ENCODE measurements at regions not wholly inside any gene's neighbourhood (a gene's known extent, or its start where the extent isn't known, plus 50 kb on each side); places are given as distances from the start of the nearest gene placed in this dataset.

GRCh38 chr10:91135113-91135512 lies 85.3 kb upstream of the PCGF5 start:
- H3K4me1 ChIP-seq (ENCODE audit: control insufficient read depth, extremely low read depth, insufficient read depth, low read length) = no peaks in the 10 kb centered on the region
- no peak overlapping the region for H2AFZ ChIP-seq (ENCODE audit: control insufficient read depth, low read length)
- no peak overlapping the region for H3K4me2 ChIP-seq (ENCODE audit: control insufficient read depth, extremely low read depth, insufficient read depth, low read depth, low read length)
- no peaks in the 10 kb centered on the region for H3K9me3 ChIP-seq (ENCODE audit: control insufficient read depth, low read depth, low read length)
- no peaks in the 10 kb centered on the region for H3K36me3 ChIP-seq (ENCODE audit: control insufficient read depth in 2 of 2, extremely low read depth in 1 of 2, insufficient read depth in 2 of 2, low read length in 2 of 2)
- no peaks in the 10 kb centered on the region for H3K9me1 ChIP-seq (ENCODE audit: control insufficient read depth, extremely low read depth, insufficient read depth, low read length)
- no peak for TF ChIP-seq CTCF (optimal IDR thresholded peaks at IDR 0.05 in 1 of 3, IDR thresholded peaks at IDR 0.05 in 1 of 3, conservative IDR thresholded peaks at IDR 0.05 in 1 of 3; ENCODE audit: extremely low read depth in 1 of 3, insufficient read depth in 2 of 3, low read length in 3 of 3)
- no peak overlapping the region for H3K4me3 ChIP-seq (ENCODE audit: control insufficient read depth in 2 of 3, extremely low read depth in 1 of 3, insufficient read depth in 2 of 3, low read depth in 1 of 3, low read length in 3 of 3)
- dilution Hi-C loops (cut with MboI; ENCODE audit: extremely low pct_ligation_motif_present, low sequenced_read_pairs) = no loop called here
- H3K9ac ChIP-seq (ENCODE audit: control insufficient read depth, extremely low read depth, insufficient read depth, low read length) = no peak overlapping the region
- DNase-seq (ENCODE audit: low read depth, low spot score) (no peak), FAIRE-seq (no peak)
- no peaks in the 10 kb centered on the region for H3K79me2 ChIP-seq (ENCODE audit: control insufficient read depth, insufficient read depth, low read length)
- H3K27ac ChIP-seq (ENCODE audit: control insufficient read depth, insufficient read depth, low read length) = no peak overlapping the region
- H3K27me3 ChIP-seq (ENCODE audit: control insufficient read depth, extremely low read depth, insufficient read depth, low read length) = peaks cover 3% of the 10 kb centered on the region
- no peaks in the 10 kb centered on the region for H4K20me1 ChIP-seq (ENCODE audit: control insufficient read depth, extremely low read depth, insufficient read depth, low read length)

DNA sequence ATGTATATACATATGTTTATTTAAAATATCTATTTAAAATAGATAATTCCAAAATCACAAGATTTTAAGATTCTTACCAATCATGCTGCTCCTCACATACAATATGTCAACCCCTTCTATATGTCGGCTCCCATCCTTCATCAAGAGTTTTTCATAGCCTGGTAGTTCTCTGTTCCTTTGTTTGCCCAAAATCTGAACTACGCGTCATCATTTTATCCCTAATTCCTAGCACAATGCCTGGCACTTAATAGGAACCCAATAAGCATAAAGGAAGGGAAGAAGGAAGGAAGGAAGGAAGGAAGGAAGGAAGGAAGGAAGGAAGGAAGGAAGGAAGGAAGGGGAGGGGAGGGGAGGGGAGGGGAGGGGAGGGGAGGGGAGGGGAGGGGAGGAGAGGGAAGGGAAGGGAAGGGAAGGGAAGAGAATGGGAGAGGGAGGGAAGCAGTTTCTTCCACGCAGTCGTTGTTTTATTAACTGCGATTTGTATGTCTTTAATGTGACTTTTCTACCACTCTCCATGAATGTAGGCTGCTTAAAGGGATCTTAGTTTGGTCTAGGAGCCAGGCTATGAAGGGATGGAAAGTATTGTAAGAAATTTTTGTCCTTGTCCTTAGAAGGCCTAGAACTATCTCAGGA lies 83.3 kb upstream of the PCGF5 start:
- Histone ChIP-seq H3K79me2 (ENCODE audit: control insufficient read depth, insufficient read depth, low read length) (no peaks in the 10 kb centered on the region), H3K9me1 (ENCODE audit: control insufficient read depth, extremely low read depth, insufficient read depth, low read length) (no peaks in the 10 kb centered on the region), H3K9me3 (ENCODE audit: control insufficient read depth, low read depth, low read length) (no peaks in the 10 kb centered on the region), H3K9ac (ENCODE audit: control insufficient read depth, extremely low read depth, insufficient read depth, low read length) (no peak overlapping the region), H3K4me3 (ENCODE audit: control insufficient read depth in 2 of 3, extremely low read depth in 1 of 3, insufficient read depth in 2 of 3, low read depth in 1 of 3, low read length in 3 of 3) (no peak overlapping the region), H3K4me1 (ENCODE audit: control insufficient read depth, extremely low read depth, insufficient read depth, low read length) (no peaks in the 10 kb centered on the region), H4K20me1 (ENCODE audit: control insufficient read depth, extremely low read depth, insufficient read depth, low read length) (no peaks in the 10 kb centered on the region), H3K27me3 (ENCODE audit: control insufficient read depth, extremely low read depth, insufficient read depth, low read length) (peaks cover 3% of the 10 kb centered on the region), H3K27ac (ENCODE audit: control insufficient read depth, insufficient read depth, low read length) (no peak overlapping the region), H2AFZ (ENCODE audit: control insufficient read depth, low read length) (no peak overlapping the region), H3K4me2 (ENCODE audit: control insufficient read depth, extremely low read depth, insufficient read depth, low read depth, low read length) (no peak overlapping the region), H3K36me3 (ENCODE audit: control insufficient read depth in 2 of 2, extremely low read depth in 1 of 2, insufficient read depth in 2 of 2, low read length in 2 of 2) (no peaks in the 10 kb centered on the region)
- TF ChIP-seq EZH2 (IDR thresholded peaks at IDR 0.05; ENCODE audit: low read length) = no peak
- no peak for TF ChIP-seq CTCF (optimal IDR thresholded peaks at IDR 0.05 in 1 of 3, IDR thresholded peaks at IDR 0.05 in 1 of 3, conservative IDR thresholded peaks at IDR 0.05 in 1 of 3; ENCODE audit: extremely low read depth in 1 of 3, insufficient read depth in 2 of 3, low read length in 3 of 3)
- DNase-seq (ENCODE audit: low read depth, low spot score) (no peak), FAIRE-seq (no peak)
- dilution Hi-C loops (cut with MboI; ENCODE audit: extremely low pct_ligation_motif_present, low sequenced_read_pairs) = no loop called here

Data from keratinocyte (primary cell).